Fibroblast of lung (primary cell): ENCODE measurements at regions not wholly inside any gene's neighbourhood (a gene's known extent, or its start where the extent isn't known, plus 50 kb on each side); places are given as distances from the start of the nearest gene placed in this dataset.

Source experiments
- CTCF ChIP-seq, 2 donors: IDR thresholded peaks in 1 of 2; conservative IDR thresholded peaks in 1 of 2; 1 replicate in 1 of 2; 2 replicates in 1 of 2; pipeline ENCODE4 v1.5.1; 2011 to 2012; ENCODE audit warnings: low read length in 2 of 2, control low read depth in 1 of 2, inconsistent platforms in 1 of 2, low read depth in 1 of 2, mild to moderate bottlenecking in 1 of 2
- EZH2 ChIP-seq: IDR thresholded peaks from 2 replicates; pipeline ENCODE4 v1.5.1; 2012; ENCODE audit warnings: low read length, control low read depth, mild to moderate bottlenecking; ENCODE audit errors: missing control alignments

GRCh38 chr4:85358831-85359230, 116.1 kb upstream of the ARHGAP24 start:
- TF ChIP-seq CTCF (conservative IDR thresholded peaks at IDR 0.05 in 1 of 2, IDR thresholded peaks at IDR 0.05 in 1 of 2; ENCODE audit: low read depth in 1 of 2, low read length in 2 of 2) (no peak), EZH2 (no peak)
